HG02870 (cell line): ENCODE measurements at regions not wholly inside any gene's neighbourhood (a gene's known extent, or its start where the extent isn't known, plus 50 kb on each side); places are given as distances from the start of the nearest gene placed in this dataset.

Experiments used
- ATAC-seq: cut with Tn5 transposase; IDR thresholded peaks from one replicate; pipeline ENCODE4 v1.9.1; 2021; ENCODE audit warnings: mild to moderate bottlenecking, moderate library complexity; ENCODE audit not compliant: unreplicated experiment

DNA sequence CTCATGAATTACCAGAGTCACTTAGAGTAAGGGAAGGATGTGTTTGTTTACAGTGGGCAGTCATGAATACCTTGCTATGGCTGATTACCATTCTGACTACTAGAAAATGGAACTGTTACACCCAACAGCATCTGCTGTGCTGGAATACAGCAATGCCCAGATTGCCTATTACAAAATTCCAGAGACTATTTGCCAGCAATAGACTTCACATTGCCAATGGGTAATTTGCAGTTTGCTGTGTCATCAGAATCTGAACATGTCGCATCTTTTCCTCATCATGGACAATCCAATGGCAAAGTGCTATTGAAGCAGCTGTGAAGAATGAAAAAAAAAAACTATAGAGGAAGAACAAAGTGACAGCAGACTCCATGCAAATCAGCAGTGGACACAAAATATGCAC is 356.6 kb downstream of the CXXC4 start:
- no peak for ATAC-seq

GRCh38 chr4:104129243-104129642 is 365.5 kb downstream of the CXXC4 start:
- ATAC-seq, result no peak

DNA sequence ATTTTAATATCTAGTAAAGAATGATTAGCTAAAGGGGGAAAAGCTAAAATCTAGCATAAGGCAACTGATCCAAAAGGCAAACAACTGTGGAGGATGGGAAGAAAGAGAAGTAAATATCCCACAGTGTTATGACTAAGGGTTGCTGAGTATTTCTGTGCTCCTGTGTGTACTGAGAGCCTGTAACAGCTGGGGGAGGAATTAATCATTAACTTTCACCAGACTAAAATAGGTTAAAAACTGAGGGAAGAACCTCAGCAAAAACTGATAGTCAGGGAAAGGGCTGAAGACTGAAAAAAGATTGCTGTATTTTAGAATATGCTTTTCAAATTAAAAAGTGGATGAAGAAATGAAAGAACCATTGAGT is 365.9 kb downstream of the CXXC4 start:
- ATAC-seq, result no peak

GRCh38 chr4:104128031-104128849 is 366.5 kb downstream of the CXXC4 start:
- no peak for ATAC-seq

DNA sequence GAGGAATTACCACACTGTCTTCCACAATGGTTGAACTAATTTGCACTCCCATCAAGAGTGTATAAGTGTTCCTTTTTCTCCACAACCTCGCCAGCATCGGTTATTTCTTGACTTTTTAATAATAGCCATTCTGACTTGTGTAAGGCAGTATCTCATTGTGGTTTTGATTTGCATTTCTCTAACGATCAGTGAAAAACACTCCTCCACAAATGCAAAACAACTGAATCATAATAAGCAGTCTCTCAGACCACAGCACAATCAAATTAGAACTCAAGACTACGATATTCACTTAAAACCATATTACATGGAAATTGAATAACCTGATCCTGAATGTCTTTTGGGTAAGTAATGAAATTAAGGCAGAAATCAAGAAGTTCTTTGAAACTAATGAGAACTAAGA is 371.7 kb downstream of the CXXC4 start:
- no peak for ATAC-seq

DNA sequence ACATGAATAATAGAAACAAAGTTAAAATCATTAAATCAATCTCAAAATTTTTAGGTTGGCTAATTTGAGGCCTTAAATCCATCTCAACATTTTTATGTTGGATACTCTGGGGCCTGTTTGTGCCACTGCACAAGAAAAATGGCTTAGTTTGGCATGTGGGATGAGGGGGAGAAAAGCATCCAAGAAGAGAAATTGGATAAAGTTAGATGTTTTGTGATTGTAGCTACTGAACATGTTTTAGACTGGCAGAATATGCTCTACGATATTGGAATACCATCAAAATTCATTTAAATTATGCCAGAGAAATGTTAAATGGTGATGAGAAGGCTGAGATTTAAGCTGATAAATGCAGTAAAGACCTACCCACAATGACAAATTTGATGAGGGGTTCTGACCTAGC is 376.9 kb downstream of the CXXC4 start:
- ATAC-seq, result no peak

DNA sequence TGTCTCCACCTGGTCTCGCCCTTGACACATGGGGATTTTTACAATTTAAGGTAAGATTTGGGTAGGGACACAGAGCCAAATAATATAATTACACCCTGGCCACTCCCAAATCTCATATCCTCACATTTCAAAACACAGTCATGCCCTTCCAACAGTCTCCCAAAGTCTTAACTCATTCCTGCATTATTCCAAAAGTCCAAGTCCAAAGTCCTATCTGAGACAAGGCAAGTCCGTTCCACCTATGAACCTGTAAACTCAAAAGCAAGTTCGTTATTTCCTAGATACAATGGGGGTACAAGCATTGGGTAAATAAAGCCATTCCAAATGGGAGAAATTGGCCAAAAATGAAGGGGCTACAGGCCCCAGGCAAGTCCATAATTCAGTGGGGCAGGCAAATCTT is 380.8 kb downstream of the CXXC4 start:
- ATAC-seq, result no peak

GRCh38 chr4:104099141-104099540 is 379.4 kb upstream of the TACR3 start:
- no peak for ATAC-seq

DNA sequence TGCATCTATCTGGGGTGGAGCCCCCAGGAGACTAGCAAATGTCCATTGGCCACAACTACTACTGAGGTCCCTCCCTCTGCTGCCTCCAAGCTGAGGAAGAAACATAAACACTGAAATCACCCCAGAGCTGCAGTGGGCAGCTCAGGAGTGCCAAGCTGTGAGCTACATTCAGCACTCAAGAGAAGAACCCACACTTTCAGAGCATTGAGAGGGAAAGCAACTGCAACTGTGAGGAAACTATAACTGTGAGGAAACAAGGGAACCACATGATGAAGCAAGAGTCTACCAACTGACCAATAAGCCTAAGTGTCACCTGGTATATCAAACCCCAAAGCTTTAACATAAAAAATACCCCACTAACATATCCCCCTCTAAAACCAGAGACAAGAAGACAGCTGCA is 373.5 kb upstream of the TACR3 start:
- ATAC-seq, result no peak

- ATAC-seq, result no peak
Observed at GRCh38 chr4:104073229-104073628, 353.4 kb upstream of the TACR3 start.

- ATAC-seq, result no peak
Observed at GRCh38 chr4:104066533-104066932, 346.7 kb upstream of the TACR3 start.

GRCh38 chr4:104064646-104065577 is 345.1 kb upstream of the TACR3 start:
- ATAC-seq, result peak; percentile 92

- no peak for ATAC-seq
Observed at GRCh38 chr4:104063341-104063740, 343.6 kb upstream of the TACR3 start.

- no peak for ATAC-seq
Observed at GRCh38 chr4:104044369-104044768, 324.6 kb upstream of the TACR3 start.

- ATAC-seq, result no peak
Observed at GRCh38 chr4:104032896-104033295, 313.1 kb upstream of the TACR3 start.

- no peak for ATAC-seq
Observed at GRCh38 chr4:104025251-104025650, 305.5 kb upstream of the TACR3 start.

DNA sequence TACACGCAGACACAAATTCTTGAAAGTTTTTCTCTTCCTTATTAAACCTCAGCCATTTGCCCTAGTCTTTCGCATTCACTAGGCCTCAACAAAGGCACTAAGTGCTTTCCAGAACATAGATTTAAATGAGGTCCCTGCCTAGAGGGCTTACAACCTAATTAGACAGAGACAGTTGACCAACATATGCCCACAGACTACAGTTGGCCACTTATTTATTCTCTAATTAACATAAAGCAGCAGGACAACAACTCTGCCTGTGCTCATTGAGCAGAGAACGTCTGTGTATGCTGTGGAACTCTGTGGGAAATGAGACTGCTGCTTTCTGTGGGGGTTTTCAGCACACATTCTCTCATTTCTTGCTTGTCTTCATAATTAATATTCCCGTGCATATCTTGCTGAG is 303.0 kb upstream of the TACR3 start:
- ATAC-seq, result no peak

- ATAC-seq, result no peak
Observed at GRCh38 chr4:104022226-104022625, 302.4 kb upstream of the TACR3 start.

DNA sequence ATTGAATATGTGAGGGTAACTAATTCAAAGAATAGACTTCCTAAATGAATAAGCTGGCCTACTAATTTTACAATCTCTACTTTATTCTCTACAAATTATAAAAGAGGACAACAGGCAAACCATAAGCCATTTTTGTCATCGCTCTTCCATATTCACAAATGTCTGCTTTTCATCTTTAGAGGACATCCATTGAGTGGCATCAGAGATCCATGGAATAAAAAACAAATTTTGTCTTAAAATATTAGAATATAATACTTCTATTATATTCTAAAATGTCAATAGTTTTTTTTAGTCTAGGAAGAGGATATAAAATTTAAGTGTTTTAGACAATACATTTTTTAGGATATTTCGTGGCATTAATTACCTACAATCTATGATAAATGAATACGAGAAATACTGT is 300.9 kb upstream of the TACR3 start:
- no peak for ATAC-seq

- no peak for ATAC-seq
Observed at GRCh38 chr4:104017213-104017612, 297.4 kb upstream of the TACR3 start.

DNA sequence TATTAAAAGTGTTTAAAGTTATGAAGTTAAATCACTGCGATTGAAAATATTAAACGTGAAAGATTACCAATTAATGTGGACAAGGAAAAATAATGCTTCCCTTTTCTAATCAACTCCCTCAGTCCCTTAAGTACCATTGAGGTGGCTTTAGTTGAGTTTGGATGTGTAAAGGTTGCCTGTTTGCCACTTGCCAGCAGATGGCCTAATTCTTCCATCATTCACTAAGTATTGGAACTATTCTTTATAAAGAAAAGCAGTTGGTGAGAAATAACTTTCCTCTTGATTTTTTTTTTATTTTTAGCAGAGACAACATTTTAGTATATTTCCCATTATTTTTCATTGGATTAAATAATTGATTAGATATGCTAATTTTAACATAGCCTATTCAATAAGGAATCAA is 295.9 kb upstream of the TACR3 start:
- ATAC-seq, result peak; percentile 54

GRCh38 chr4:104010722-104011121 is 290.9 kb upstream of the TACR3 start:
- ATAC-seq, result no peak
